T-helper 9 cell (primary cell): ENCODE measurements at regions not wholly inside any gene's neighbourhood (a gene's known extent, or its start where the extent isn't known, plus 50 kb on each side); places are given as distances from the start of the nearest gene placed in this dataset.

Experiments used
- DNase-seq: peaks from one replicate; pipeline ENCODE4 v3.0.0-alpha.2; 2020

- no peak for DNase-seq
Observed at GRCh38 chr2:212596276-212596675, 57.7 kb upstream of the ERBB4 start.

- no peak for DNase-seq
Observed at GRCh38 chr2:212595036-212595654, 56.5 kb upstream of the ERBB4 start.

GRCh38 chr2:212592695-212593094 lies 54.1 kb upstream of the ERBB4 start:
- no peak for DNase-seq
